Amygdala (tissue), 56 donors: ENCODE measurements at regions not wholly inside any gene's neighbourhood (a gene's known extent, or its start where the extent isn't known, plus 50 kb on each side); places are given as distances from the start of the nearest gene placed in this dataset.

ENCODE experiments used
- DNase-seq, 56 donors: peaks; one replicate each; lab custom pipeline; 2025; lab: John Stamatoyannopoulos, UW

DNA sequence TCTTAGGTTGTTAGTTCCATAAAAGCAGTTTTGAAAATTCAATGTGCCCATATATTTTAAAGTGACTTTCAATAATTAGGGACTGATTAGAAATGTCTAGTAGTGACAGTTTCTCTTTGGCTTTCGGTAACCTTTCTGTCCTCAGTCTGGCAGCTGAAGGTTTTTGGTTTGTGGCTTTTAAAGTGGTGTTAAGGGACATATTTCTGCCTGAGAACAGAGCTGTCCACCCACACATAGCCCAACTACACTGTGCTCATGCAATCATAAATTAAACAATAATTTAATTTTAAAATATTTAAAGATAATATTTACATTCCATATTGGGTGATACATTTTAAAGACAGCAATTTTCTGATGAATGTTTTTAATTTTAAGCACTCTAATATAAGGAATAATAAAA lies 335.0 kb upstream of the TENM3 start:
- no peak for DNase-seq

DNA sequence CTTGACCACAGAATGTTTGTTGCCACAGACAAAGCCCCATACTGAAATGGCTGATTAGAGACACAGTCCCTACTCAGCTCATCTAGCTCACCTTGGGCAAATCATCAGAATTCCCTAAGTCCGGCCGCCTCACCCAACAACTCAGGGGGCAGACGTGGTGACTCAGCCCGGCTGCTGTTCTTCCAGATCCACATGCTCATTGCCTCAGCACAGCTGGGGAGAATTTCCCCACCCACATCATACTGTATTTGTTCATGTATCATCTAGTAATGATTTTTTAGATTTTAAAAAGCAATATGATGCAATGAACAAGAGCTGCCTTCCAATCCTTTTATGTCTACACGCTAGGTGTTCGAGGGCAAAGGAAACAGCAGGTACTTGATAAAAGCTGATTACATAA lies 333.8 kb upstream of the TENM3 start:
- no peak for DNase-seq

DNA sequence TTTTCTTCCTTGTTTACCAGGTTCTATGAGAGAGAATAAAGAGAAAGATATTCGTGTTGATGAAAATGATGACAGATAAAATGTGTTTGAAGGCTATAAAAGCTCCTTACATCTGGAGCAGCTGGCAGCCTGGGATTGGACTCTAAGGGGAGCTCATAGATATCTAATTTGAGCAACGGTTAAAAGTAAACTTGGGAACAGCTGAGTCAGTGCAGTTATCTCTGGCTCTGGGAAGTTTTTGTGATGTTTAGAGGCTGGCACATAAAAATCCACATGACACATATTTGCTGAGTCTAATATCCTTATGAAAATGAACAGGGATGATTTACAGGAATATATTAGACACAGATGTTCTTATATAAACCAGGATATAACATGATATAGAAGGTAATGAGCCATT lies 331.8 kb upstream of the TENM3 start:
- no peak for DNase-seq

DNA sequence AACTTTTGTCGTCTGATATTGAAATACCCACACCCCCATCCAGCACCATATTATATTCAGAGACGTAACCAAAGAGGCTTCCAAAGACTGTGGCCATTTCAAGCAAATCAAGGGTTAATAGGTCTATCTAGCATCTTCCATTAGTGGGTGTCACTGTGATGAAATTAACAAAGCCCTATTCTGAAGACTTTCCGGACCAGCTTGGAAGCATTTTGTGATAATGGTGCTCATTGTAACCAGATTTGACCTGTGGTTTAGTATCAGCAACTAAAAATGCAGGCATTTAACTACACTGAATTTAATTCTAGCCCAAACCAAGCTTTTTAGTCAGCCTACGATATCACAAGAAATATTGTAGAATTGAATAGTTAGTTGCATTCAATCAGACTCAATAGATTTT lies 309.7 kb upstream of the TENM3 start:
- no peak for DNase-seq

GRCh38 chr4:181938631-181939030 lies 304.6 kb upstream of the TENM3 start:
- DNase-seq: no peak

- peak in 1 of 56 donors; percentile 3 for DNase-seq
Observed at GRCh38 chr4:181939199-181939945, 303.8 kb upstream of the TENM3 start.

- no peak for DNase-seq
Observed at GRCh38 chr4:181944527-181944926, 298.7 kb upstream of the TENM3 start.

GRCh38 chr4:181946902-181947301 lies 296.3 kb upstream of the TENM3 start:
- DNase-seq: no peak

DNA sequence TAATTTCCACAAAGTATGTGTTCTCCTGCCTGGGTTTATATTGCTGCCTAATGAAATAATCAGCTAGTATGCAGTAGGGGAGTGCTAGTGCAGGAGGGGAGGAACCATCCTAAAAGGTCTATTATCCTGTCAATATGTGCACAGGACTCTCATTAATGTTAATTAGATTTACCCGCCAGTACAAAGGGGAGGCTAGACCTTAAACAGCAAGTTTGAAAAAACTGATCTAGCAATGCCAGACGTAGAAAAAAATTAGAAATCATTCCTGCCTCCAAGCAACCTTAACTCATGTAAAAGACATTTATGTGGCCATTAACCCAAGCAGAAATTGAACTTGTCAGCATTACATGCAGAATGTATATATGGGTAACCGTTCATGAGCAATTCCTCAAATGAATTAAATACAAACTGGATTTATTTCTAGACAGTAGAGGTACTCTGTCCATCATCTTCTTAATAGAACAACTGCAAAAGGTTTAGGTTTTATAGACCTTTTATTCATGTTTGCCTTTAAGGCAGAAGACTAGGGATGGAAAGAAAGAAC lies 294.3 kb upstream of the TENM3 start:
- no peak for DNase-seq

DNA sequence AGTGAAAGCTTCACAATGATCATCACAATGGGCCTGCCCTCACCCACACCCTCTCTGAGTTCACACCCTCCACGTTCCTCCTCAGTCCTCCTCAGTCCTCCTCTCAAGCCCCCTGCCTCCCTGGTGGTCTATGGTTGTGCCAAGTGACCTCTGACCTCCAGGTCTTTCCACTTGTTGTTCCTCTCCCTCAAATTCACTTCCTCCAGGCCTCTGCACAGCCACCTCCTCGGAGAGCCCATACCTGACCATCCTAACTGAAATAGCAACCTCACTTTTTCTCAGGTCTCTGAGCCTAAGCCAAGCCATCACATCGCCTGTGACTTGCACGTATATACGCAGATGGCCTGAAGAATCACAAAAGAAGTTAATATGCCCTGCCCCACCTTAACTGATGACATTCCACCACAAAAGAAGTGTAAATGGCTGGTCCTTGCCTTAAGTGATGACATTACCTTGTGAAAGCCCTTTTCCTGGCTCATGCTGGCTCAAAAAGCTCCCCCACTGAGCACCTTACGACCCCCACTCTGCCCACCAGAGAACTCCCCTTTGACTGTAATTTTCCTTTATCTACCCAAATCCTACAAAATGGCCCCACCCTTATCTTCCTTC lies 293.4 kb upstream of the TENM3 start:
- no peak for DNase-seq

DNA sequence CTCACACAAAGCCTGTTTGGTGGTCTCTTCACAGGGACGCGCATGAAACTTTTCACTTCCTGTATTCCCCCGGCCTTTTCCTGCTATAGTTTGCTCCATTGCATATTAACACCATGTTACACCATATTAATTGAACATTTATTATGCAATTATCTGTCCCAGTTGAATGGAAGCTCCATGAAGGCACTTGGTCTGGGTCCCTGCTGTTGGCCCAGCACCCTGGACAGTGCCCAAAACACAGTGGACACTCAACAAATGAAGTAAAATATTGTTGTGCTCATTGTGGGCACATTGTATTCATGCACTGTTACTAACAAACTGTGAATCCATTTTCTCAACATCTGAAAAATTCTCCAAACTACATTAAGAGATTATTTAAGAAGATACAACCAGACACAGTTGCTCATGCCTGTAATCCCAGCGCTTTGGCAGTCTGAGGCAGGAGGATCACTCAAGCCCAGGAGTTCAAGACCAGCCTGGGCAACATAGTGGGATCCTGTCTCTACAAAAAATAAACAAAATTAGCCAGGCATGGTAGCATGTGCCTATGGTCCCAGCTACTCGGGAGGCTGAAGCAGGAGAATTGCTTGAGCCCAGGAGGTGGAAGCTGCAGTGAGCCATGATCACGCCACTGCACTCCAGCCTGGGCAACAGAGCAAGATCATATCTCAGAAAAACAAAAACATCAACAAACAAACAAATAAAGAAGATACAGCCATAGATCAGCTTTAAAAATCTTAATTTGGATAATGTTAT lies 292.7 kb upstream of the TENM3 start:
- DNase-seq: no peak

DNA sequence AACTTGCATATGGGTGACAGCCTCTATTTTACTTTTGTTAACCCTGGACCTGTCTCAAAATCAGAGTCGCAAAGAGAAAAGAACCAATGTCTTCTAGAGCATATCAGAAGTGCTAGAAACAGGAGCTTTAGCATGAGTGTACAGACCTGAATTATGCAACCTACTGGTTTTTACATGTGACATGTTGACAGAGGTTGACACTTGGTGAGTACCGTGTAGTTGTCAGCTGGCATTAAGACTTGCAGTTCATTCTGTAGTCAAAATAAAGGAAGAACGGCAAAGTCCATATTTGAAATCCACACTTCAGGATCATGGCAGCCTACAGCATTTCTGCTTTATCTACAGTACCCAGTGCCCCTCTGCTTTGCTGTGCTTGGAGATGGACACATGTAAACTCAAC lies 291.9 kb upstream of the TENM3 start:
- DNase-seq: no peak

DNA sequence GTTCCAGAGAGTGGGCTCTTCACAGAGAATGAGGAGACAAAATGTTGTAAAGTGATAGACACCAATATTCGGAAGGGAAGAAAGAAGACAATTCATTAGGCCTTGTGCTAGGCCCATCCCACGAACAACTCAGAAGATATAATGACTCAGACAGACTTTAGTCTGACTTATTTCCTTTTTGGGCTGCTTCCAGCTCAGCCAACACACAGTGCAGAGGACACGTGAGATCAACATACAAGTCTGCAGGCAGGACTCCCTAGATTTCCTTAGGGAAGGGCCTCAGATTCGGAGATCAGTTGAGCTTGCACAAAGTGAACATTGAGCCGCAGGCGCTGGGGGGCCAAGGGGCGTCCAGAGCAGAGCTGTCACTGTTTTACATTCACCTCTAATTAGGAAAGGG lies 290.7 kb upstream of the TENM3 start:
- no peak for DNase-seq

GRCh38 chr4:181956512-181956911 lies 286.7 kb upstream of the TENM3 start:
- DNase-seq: no peak

DNA sequence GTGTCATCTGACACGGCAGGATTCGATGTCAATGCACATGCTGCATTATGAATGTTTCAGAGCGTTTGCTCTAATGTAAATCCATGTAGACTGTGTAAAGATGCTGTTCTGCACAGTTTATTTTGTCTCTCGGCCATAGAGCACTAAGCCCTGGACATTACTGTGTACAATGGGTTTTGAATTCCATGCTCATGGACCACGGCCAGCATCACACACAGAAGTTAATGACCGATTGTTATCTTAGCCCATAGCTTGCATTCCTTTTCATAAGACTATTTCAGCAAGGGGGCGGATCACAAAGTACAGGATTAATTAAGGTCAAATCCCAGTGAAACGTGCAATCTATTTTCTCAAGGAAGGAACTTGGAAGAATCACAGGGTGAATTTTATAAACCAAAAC lies 286.1 kb upstream of the TENM3 start:
- peak in 3 of 56 donors; percentile 3 to 15 (median 10) for DNase-seq

DNA sequence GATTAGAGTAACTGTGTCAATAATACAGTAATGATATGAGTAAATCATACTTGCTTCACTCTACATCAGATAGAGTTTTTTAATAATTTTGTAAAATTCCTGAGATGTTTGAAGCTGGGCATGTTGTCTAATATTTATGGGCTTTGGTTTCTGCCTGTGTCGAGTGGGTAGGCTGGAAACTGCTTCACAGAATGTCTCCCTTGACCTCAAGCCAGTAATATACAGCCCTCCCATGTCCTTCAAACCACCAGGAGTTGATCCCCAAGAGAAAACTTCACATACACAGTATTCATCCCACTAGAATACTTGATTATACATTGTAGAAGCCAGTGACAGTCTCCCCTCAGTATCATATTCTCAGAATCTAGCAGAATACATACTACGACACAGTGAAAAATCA lies 284.8 kb upstream of the TENM3 start:
- DNase-seq: no peak

- DNase-seq: no peak
Observed at GRCh38 chr4:181959121-181959520, 284.1 kb upstream of the TENM3 start.

DNA sequence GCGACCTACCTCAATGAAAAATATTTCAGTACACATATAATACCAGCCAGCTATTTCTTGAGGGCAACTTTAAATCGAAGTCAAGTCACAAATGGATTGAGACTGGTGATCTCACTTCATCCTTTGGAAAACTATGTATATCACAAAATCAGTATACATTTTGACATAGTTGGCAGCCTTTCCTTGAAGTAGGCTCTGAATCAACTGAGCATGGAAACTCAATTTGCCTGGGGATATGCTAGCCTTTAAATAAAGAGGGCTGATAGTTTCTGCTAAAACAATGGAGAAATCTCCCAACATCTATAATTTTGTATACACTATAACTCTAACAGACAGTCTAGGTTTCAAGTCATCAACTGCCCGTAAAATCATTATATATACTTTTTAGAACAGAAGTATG lies 282.8 kb upstream of the TENM3 start:
- no peak for DNase-seq

- no peak for DNase-seq
Observed at GRCh38 chr4:181962321-181962720, 280.9 kb upstream of the TENM3 start.

- DNase-seq: no peak
Observed at GRCh38 chr4:181964731-181965130, 278.5 kb upstream of the TENM3 start.

GRCh38 chr4:181966104-181966551 lies 277.1 kb upstream of the TENM3 start:
- DNase-seq: no peak
